A172 (cell line): ENCODE measurements at regions not wholly inside any gene's neighbourhood (a gene's known extent, or its start where the extent isn't known, plus 50 kb on each side); places are given as distances from the start of the nearest gene placed in this dataset.

Experiments
- DNase-seq: peaks from one replicate; pipeline ENCODE4 v3.0.0-alpha.2; 2015; ENCODE audit warnings: low spot score

- no peak for DNase-seq
Observed at GRCh38 chr21:31566611-31567010, 92.9 kb upstream of the SOD1 start.

- DNase-seq = peak; percentile 32
Observed at GRCh38 chr21:31566064-31566463, 93.4 kb upstream of the SOD1 start.

GRCh38 chr21:31564439-31564838 lies 95.1 kb upstream of the SOD1 start:
- DNase-seq = peak; percentile 65

- DNase-seq = no peak
Observed at GRCh38 chr21:31560479-31560878, 99.0 kb upstream of the SOD1 start.

- peak; percentile 94 for DNase-seq
Observed at GRCh38 chr21:31559368-31560119, 99.9 kb upstream of the SOD1 start.

GRCh38 chr21:31558962-31559367 lies 100.5 kb upstream of the SOD1 start:
- DNase-seq = peak; percentile 91

GRCh38 chr21:31558189-31558961 lies 101.1 kb upstream of the SOD1 start:
- DNase-seq = no peak

- no peak for DNase-seq
Observed at GRCh38 chr21:31557421-31558188, 101.9 kb upstream of the SOD1 start.

- no peak for DNase-seq
Observed at GRCh38 chr21:31556662-31557061, 102.8 kb upstream of the SOD1 start.

- no peak for DNase-seq
Observed at GRCh38 chr21:31555741-31556191, 103.7 kb upstream of the SOD1 start.

- DNase-seq = peak; percentile 25
Observed at GRCh38 chr21:31554511-31555022, 104.9 kb upstream of the SOD1 start.

- DNase-seq = no peak
Observed at GRCh38 chr21:31553926-31554325, 105.6 kb upstream of the SOD1 start.

- no peak for DNase-seq
Observed at GRCh38 chr21:31553461-31553860, 106.0 kb upstream of the SOD1 start.

GRCh38 chr21:31552826-31553225 lies 106.7 kb upstream of the SOD1 start:
- DNase-seq = no peak

- DNase-seq = no peak
Observed at GRCh38 chr21:31550070-31550469, 109.4 kb upstream of the SOD1 start.

GRCh38 chr21:31548688-31549087 lies 110.8 kb upstream of the SOD1 start:
- DNase-seq = no peak

GRCh38 chr21:31546443-31547170 lies 112.9 kb upstream of the SOD1 start:
- DNase-seq = no peak

- no peak for DNase-seq
Observed at GRCh38 chr21:31545036-31545435, 114.5 kb upstream of the SOD1 start.

- DNase-seq = peak; percentile 62
Observed at GRCh38 chr21:31543191-31543590, 116.3 kb upstream of the SOD1 start.

- no peak for DNase-seq
Observed at GRCh38 chr21:31538816-31539215, 120.7 kb upstream of the SOD1 start.

- DNase-seq = no peak
Observed at GRCh38 chr21:31537872-31538576, 121.5 kb upstream of the SOD1 start.
